Endothelial cell (in vitro differentiated cells): ENCODE measurements at regions not wholly inside any gene's neighbourhood (a gene's known extent, or its start where the extent isn't known, plus 50 kb on each side); places are given as distances from the start of the nearest gene placed in this dataset.

ENCODE experiments used
- DNase-seq: peaks from one replicate; pipeline ENCODE4 v3.0.0; 2021; ENCODE audit warnings: low spot score
- H3K27ac Mint-ChIP-seq: one replicate; pipeline ENCODE4 v1.8.0; 2021; ENCODE audit warnings: mixed read lengths, inconsistent platforms; ENCODE audit not compliant: unreplicated experiment
- H3K27me3 Mint-ChIP-seq: one replicate; pipeline ENCODE4 v1.8.0; 2021; ENCODE audit warnings: mild to moderate bottlenecking, moderate library complexity, mixed read lengths, inconsistent platforms; ENCODE audit not compliant: unreplicated experiment
- H3K36me3 Mint-ChIP-seq: one replicate; pipeline ENCODE4 v1.8.0; 2021; ENCODE audit warnings: mild to moderate bottlenecking, low read depth, mixed read lengths, inconsistent platforms; ENCODE audit not compliant: unreplicated experiment
- H3K4me1 Mint-ChIP-seq: one replicate; pipeline ENCODE4 v1.8.0; 2021; ENCODE audit warnings: mild to moderate bottlenecking, mixed read lengths, inconsistent platforms; ENCODE audit not compliant: unreplicated experiment
- H3K4me3 Mint-ChIP-seq: one replicate; pipeline ENCODE4 v1.8.0; 2021; ENCODE audit warnings: mild to moderate bottlenecking, mixed read lengths, inconsistent platforms; ENCODE audit not compliant: unreplicated experiment
- H3K9me3 Mint-ChIP-seq: one replicate; pipeline ENCODE4 v1.8.0; 2021; ENCODE audit warnings: mixed read lengths, inconsistent platforms; ENCODE audit not compliant: unreplicated experiment
- TF ChIP-seq, protein P1 (sequence below): fragments of 200-600 bp; sonication (generic); IDR thresholded peaks from one replicate; pipeline ENCODE4 v1.5.0; 2021; ENCODE audit warnings: antibody characterized with exemption; ENCODE audit not compliant: unreplicated experiment

DNA sequence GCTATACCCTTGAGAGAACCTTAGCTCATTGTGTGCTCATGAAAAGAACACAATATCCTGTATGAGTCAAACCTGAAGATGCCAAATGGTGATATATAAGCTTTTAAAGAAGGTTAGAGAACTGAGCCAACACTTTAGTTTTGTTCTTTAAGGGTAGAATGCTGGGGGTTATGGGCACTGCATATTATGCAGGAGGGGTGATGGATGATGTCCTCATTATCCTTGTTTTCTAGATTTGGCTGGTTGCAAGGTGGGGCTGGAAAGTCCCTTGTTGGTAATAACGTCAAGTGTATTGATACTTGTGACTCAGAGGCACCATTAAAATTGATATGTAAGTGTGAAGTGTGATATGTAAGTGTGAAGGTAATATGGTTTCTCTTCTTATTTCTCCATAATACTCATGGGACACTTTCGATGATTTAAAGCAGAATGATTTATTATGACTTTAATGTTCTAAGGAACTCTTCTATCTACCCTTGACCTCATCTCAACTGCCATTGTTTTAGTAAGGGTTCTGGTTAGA is 113.7 kb upstream of the DTNBP1 start:
- TF ChIP-seq, protein P1, sequence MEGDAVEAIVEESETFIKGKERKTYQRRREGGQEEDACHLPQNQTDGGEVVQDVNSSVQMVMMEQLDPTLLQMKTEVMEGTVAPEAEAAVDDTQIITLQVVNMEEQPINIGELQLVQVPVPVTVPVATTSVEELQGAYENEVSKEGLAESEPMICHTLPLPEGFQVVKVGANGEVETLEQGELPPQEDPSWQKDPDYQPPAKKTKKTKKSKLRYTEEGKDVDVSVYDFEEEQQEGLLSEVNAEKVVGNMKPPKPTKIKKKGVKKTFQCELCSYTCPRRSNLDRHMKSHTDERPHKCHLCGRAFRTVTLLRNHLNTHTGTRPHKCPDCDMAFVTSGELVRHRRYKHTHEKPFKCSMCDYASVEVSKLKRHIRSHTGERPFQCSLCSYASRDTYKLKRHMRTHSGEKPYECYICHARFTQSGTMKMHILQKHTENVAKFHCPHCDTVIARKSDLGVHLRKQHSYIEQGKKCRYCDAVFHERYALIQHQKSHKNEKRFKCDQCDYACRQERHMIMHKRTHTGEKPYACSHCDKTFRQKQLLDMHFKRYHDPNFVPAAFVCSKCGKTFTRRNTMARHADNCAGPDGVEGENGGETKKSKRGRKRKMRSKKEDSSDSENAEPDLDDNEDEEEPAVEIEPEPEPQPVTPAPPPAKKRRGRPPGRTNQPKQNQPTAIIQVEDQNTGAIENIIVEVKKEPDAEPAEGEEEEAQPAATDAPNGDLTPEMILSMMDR, result no peak

DNA sequence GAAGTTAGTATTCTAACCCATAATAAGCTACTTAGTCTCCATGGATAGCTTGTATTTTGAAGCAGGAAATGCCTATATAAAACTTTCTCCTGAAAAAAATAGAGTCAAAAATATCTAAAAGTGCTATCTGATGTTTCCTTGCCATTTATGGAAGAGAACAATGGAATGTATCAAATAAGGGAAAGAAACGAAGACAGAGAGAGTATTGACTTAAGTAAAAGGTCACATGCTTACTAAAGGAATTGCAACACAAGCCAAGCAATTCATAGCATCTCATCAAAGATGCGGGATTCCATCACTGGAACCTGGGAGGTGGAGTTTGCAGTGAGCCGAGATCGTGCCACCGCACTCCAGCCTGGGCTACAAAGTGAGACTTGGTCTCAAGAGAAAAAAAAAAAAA is 112.9 kb upstream of the DTNBP1 start:
- Mint-ChIP-seq H3K36me3 (no peaks in the 10 kb centered on the region), H3K27ac (no peak overlapping the region), H3K27me3 (no peaks in the 10 kb centered on the region), H3K4me3 (no peak overlapping the region), H3K4me1 (no peaks in the 10 kb centered on the region), H3K9me3 (no peaks in the 10 kb centered on the region)
- no peak for DNase-seq
- TF ChIP-seq, protein P1, result no peak

More for the DNA sequence above, 113.7 kb upstream of the DTNBP1 start:
- Mint-ChIP-seq H3K9me3 (no peaks in the 10 kb centered on the region), H3K36me3 (no peaks in the 10 kb centered on the region), H3K27me3 (no peaks in the 10 kb centered on the region), H3K4me1 (no peaks in the 10 kb centered on the region), H3K4me3 (no peak overlapping the region), H3K27ac (no peak overlapping the region)
- DNase-seq, result no peak

DNA sequence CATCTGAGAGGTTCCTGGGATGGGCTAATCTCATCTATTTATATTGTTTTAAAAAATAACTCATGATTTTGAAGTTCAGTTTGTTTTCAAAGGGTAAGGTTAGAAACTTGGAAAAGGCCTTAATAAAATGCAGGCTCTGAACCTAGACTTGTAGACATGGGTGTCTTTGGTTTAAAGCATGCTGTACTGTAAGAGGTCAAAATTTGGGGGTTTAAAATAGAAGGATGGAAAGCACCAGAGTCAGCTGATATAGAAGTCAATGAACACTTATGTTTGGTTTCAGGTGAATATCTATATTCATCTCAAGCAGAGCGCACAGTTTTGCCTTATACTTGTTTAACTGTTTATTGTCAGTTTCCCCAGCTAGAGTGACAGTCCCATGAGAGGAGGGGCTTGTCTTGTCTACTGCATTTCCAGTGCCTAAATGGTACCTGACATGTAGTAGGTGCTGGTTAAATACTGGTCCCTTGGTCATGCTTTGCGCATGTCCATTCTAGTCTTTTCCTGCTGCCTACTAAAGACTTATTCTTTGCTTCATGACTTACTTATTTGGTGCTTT is 112.3 kb upstream of the DTNBP1 start:
- DNase-seq, result no peak
- TF ChIP-seq, protein P1, result no peak
- H3K36me3 Mint-ChIP-seq, result no peaks in the 10 kb centered on the region
- no peak overlapping the region for H3K4me3 Mint-ChIP-seq
- no peaks in the 10 kb centered on the region for H3K4me1 Mint-ChIP-seq
- H3K9me3 Mint-ChIP-seq, result no peaks in the 10 kb centered on the region
- H3K27ac Mint-ChIP-seq, result no peak overlapping the region
- H3K27me3 Mint-ChIP-seq, result no peaks in the 10 kb centered on the region

DNA sequence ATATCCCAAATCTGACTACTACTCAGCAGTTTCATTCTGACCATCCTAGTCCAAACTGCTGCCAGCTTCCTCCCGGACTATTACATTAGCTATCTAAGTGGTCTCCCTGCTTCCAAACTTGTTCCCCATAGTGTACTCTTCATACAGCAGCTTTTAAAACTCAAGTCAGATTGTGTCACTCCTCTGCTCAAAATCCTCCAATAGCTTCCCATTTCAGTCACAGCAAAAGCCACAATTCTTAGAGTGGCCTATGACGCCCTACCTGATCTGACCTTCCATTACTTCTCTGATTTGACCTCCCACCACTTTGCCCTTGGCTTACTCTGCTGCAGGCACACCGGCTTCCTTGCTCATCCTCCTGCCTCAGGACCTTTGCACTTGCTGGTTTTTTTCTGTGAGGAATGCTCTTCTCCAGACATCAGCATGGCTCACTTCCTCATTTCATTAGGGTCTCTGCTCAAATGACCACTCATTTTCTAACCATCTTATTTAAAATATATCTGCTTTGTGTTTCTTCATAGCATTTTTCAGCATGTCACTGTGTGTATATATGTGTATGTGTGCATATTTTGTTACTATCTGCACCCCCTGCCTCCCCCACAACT is 111.1 kb upstream of the DTNBP1 start:
- H3K27ac Mint-ChIP-seq, result no peak overlapping the region

More for the DNA sequence above, 111.1 kb upstream of the DTNBP1 start:
- no peaks in the 10 kb centered on the region for H3K36me3 Mint-ChIP-seq
- TF ChIP-seq, protein P1, result no peak
- no peak overlapping the region for H3K4me3 Mint-ChIP-seq
- H3K9me3 Mint-ChIP-seq, result no peaks in the 10 kb centered on the region
- no peaks in the 10 kb centered on the region for H3K27me3 Mint-ChIP-seq
- DNase-seq, result no peak
- no peaks in the 10 kb centered on the region for H3K4me1 Mint-ChIP-seq
